Mucosa of descending colon (tissue), 3 donors: ENCODE measurements at regions not wholly inside any gene's neighbourhood (a gene's known extent, or its start where the extent isn't known, plus 50 kb on each side); places are given as distances from the start of the nearest gene placed in this dataset.

Experiments used
- ATAC-seq: fragments of 200-7000 bp; cut with Tn5 transposase; one replicate; pipeline ENCODE4 v1.9.1; 2020; ENCODE audit warnings: mild to moderate bottlenecking, moderate library complexity
- DNase-seq, 3 donors: peaks; one replicate each; pipeline ENCODE4 v3.0.0-alpha.2; 2020
- H3K36me3 ChIP-seq: fragments of 200-600 bp; one replicate; pipeline ENCODE4 v1.8.0; 2021; ENCODE audit warnings: low read depth, mild to moderate bottlenecking
- H3K4me1 ChIP-seq: fragments of 200-600 bp; one replicate; pipeline ENCODE4 v1.8.0; 2021; ENCODE audit warnings: low read depth, mild to moderate bottlenecking
- H3K4me3 ChIP-seq: fragments of 200-600 bp; one replicate; pipeline ENCODE4 v1.8.0; 2021; ENCODE audit warnings: mild to moderate bottlenecking
- H3K9me3 ChIP-seq: fragments of 200-600 bp; one replicate; pipeline ENCODE4 v1.8.0; 2021; ENCODE audit warnings: mild to moderate bottlenecking
- CTCF ChIP-seq: fragments of 200-600 bp; IDR thresholded peaks from one replicate; pipeline ENCODE4 v1.8.0; 2022; ENCODE audit warnings: antibody characterized with exemption, mild to moderate bottlenecking
- intact Hi-C, 2 donors: fragments of 100-400 bp; cut with DNase I in 1 of 2; cut with micrococcal nuclease in 1 of 2; formaldehyde crosslinking; loops; one replicate each; pipeline versions ENCODE4 v1.11.0 to v1.11.1; 2022; cut with DNase I, micrococcal nuclease
- donor health status: DM: no; HTN: no; CAD: no; lungs with moderate emphysema.
- donor health status: DM: no; HTN: no; CAD: no.
- donor health status: DM: no; HTN: yes; CAD: no.

GRCh38 chr9:107953556-107954125 lies 464.1 kb upstream of the KLF4 start:
- ATAC-seq, result peak; percentile 69
- intact Hi-C loops, result no loop called here

GRCh38 chr9:107952773-107953172 lies 463.2 kb upstream of the KLF4 start:
- ATAC-seq (no peak), DNase-seq (no peak)
- intact Hi-C loops, result no loop called here
- Histone ChIP-seq H3K36me3 (no peaks in the 10 kb centered on the region), H3K4me1 (peaks cover 3% of the 10 kb centered on the region), H3K4me3 (no peak overlapping the region), H3K9me3 (no peaks in the 10 kb centered on the region)
- TF ChIP-seq CTCF, result no peak

More at GRCh38 chr9:107953556-107954125, 464.1 kb upstream of the KLF4 start:
- peaks cover 3% of the 10 kb centered on the region for H3K4me1 ChIP-seq
- H3K4me3 ChIP-seq, result no peak overlapping the region
- TF ChIP-seq CTCF, result no peak
- no peaks in the 10 kb centered on the region for H3K36me3 ChIP-seq
- no peak for DNase-seq
- no peaks in the 10 kb centered on the region for H3K9me3 ChIP-seq

GRCh38 chr9:107951511-107951910 lies 461.9 kb upstream of the KLF4 start:
- Histone ChIP-seq H3K36me3 (no peaks in the 10 kb centered on the region), H3K4me3 (no peak overlapping the region), H3K4me1 (peaks cover 3% of the 10 kb centered on the region), H3K9me3 (no peaks in the 10 kb centered on the region)
- ATAC-seq (peak; percentile 70), DNase-seq (no peak)
- intact Hi-C loops, result no loop called here
- TF ChIP-seq CTCF, result no peak

- Histone ChIP-seq H3K36me3 (no peaks in the 10 kb centered on the region), H3K4me1 (peaks cover 3% of the 10 kb centered on the region), H3K9me3 (no peaks in the 10 kb centered on the region), H3K4me3 (no peak overlapping the region)
- no peak for TF ChIP-seq CTCF
- intact Hi-C loops, result no loop called here
- no peak for ATAC-seq
- no peak for DNase-seq
These were observed 459.5 kb upstream of the KLF4 start for GRCh38 chr9:107949061-107949460.

GRCh38 chr9:107948601-107949000 lies 459.0 kb upstream of the KLF4 start:
- intact Hi-C loops, result no loop called here
- H3K4me1 ChIP-seq, result peaks cover 2% of the 10 kb centered on the region
- H3K4me3 ChIP-seq, result no peak overlapping the region
- no peaks in the 10 kb centered on the region for H3K9me3 ChIP-seq
- H3K36me3 ChIP-seq, result no peaks in the 10 kb centered on the region
- no peak for ATAC-seq
- TF ChIP-seq CTCF, result no peak
- DNase-seq, result no peak

GRCh38 chr9:107948086-107948485 lies 458.5 kb upstream of the KLF4 start:
- DNase-seq (no peak), ATAC-seq (no peak)
- no peaks in the 10 kb centered on the region for H3K9me3 ChIP-seq
- H3K36me3 ChIP-seq, result no peaks in the 10 kb centered on the region
- no peak overlapping the region for H3K4me3 ChIP-seq
- no peaks in the 10 kb centered on the region for H3K4me1 ChIP-seq
- intact Hi-C loops, result no loop called here
- no peak for TF ChIP-seq CTCF
